Sciatic nerve (tissue), 2 donors: ENCODE measurements at regions not wholly inside any gene's neighbourhood (a gene's known extent, or its start where the extent isn't known, plus 50 kb on each side); places are given as distances from the start of the nearest gene placed in this dataset.

Experiments
- ATAC-seq: fragments of 200-7000 bp; cut with Tn5 transposase; one replicate; pipeline ENCODE4 v1.9.1; 2020; ENCODE audit warnings: mild to moderate bottlenecking, moderate library complexity
- DNase-seq: peaks from one replicate; pipeline ENCODE4 v3.0.0-alpha.2; 2020; ENCODE audit warnings: low spot score
- intact Hi-C: fragments of 100-400 bp; cut with DNase I; formaldehyde crosslinking; loops from one replicate; pipeline ENCODE4 v1.14.2; 2022
- donor health status: DM: no; HTN: no; CAD: no.
- donor health status: DM: no; HTN: no; CAD: no.

- no peak for ATAC-seq
- DNase-seq = no peak
- intact Hi-C loops = no loop called here
These were observed 185.9 kb downstream of the FAT3 start for GRCh38 chr11:92410526-92410925.

- ATAC-seq = no peak
- intact Hi-C loops = no loop called here
- no peak for DNase-seq
These were observed 186.8 kb downstream of the FAT3 start for GRCh38 chr11:92411431-92411830.

- no peak for DNase-seq
- ATAC-seq = no peak
- intact Hi-C loops = no loop called here
These were observed 189.3 kb downstream of the FAT3 start for GRCh38 chr11:92413757-92414513.

GRCh38 chr11:92416971-92417725 lies 192.5 kb downstream of the FAT3 start:
- intact Hi-C loops = no loop called here
- no peak for DNase-seq
- peak; percentile 44 for ATAC-seq

GRCh38 chr11:92423115-92424034 lies 198.8 kb downstream of the FAT3 start:
- DNase-seq (no peak), ATAC-seq (no peak)
- intact Hi-C loops = no loop called here

- no peak for DNase-seq
- no peak for ATAC-seq
- intact Hi-C loops = no loop called here
These were observed 199.7 kb downstream of the FAT3 start for GRCh38 chr11:92424281-92424680.

GRCh38 chr11:92425127-92425526 lies 200.5 kb downstream of the FAT3 start:
- no peak for ATAC-seq
- intact Hi-C loops = no loop called here
- DNase-seq = no peak

GRCh38 chr11:92432515-92432914 lies 207.9 kb downstream of the FAT3 start:
- intact Hi-C loops = no loop called here
- DNase-seq (no peak), ATAC-seq (no peak)

- intact Hi-C loops = no loop called here
- no peak for DNase-seq
These were observed 211.7 kb downstream of the FAT3 start for GRCh38 chr11:92436034-92436920.

GRCh38 chr11:92439133-92439532 lies 214.5 kb downstream of the FAT3 start:
- DNase-seq (no peak), ATAC-seq (no peak)
- intact Hi-C loops = no loop called here

More at GRCh38 chr11:92436034-92436920, 211.7 kb downstream of the FAT3 start:
- ATAC-seq = no peak

- intact Hi-C loops = no loop called here
- no peak for ATAC-seq
- no peak for DNase-seq
These were observed 216.3 kb downstream of the FAT3 start for GRCh38 chr11:92440701-92441442.

- ATAC-seq (no peak), DNase-seq (no peak)
- intact Hi-C loops = no loop called here
These were observed 216.8 kb downstream of the FAT3 start for GRCh38 chr11:92441443-92441726.

GRCh38 chr11:92443199-92443598 lies 218.6 kb downstream of the FAT3 start:
- intact Hi-C loops = no loop called here
- no peak for ATAC-seq

GRCh38 chr11:92447586-92447985 lies 223.0 kb downstream of the FAT3 start:
- intact Hi-C loops = no loop called here
- DNase-seq (no peak), ATAC-seq (no peak)

More at GRCh38 chr11:92443199-92443598, 218.6 kb downstream of the FAT3 start:
- DNase-seq = no peak

GRCh38 chr11:92449222-92449621 lies 224.6 kb downstream of the FAT3 start:
- intact Hi-C loops = no loop called here
- ATAC-seq = no peak
- DNase-seq = no peak

- ATAC-seq (no peak), DNase-seq (no peak)
- intact Hi-C loops = no loop called here
These were observed 225.2 kb downstream of the FAT3 start for GRCh38 chr11:92449780-92450179.

- intact Hi-C loops = no loop called here
- ATAC-seq (no peak), DNase-seq (no peak)
These were observed 226.4 kb downstream of the FAT3 start for GRCh38 chr11:92451063-92451462.

- intact Hi-C loops = no loop called here
- no peak for ATAC-seq
- DNase-seq = no peak
These were observed 228.4 kb downstream of the FAT3 start for GRCh38 chr11:92453055-92453454.
